Spleen (tissue), 11 donors: ENCODE measurements at regions not wholly inside any gene's neighbourhood (a gene's known extent, or its start where the extent isn't known, plus 50 kb on each side); places are given as distances from the start of the nearest gene placed in this dataset.

Source experiments
- DNase-seq: peaks from one replicate; pipeline ENCODE4 v3.0.0-alpha.2; 2020
- H3K27ac ChIP-seq, 8 donors: fragments of 200-600 bp; sonication (generic) in 7 of 8; 1 replicate in 4 of 8; 2 replicates in 4 of 8; pipeline versions ENCODE4 v1.5.0 to v1.8.0; 2016 to 2021; ENCODE audit warnings: inconsistent platforms in 4 of 8, mild to moderate bottlenecking in 4 of 8, moderate library complexity in 1 of 8
- H3K27me3 ChIP-seq, 7 donors: fragments of 200-600 bp; sonication (generic) in 6 of 7; replicated peaks in 1 of 7; 1 replicate in 4 of 7; 2 replicates in 3 of 7; pipeline versions ENCODE4 v1.5.0 to v1.8.0; 2016 to 2021; ENCODE audit warnings: inconsistent platforms in 3 of 7, mild to moderate bottlenecking in 1 of 7
- H3K36me3 ChIP-seq, 6 donors: fragments of 200-600 bp; sonication (generic) in 5 of 6; 1 replicate in 4 of 6; 2 replicates in 2 of 6; pipeline versions ENCODE4 v1.5.0 to v1.8.0; 2016 to 2021; ENCODE audit warnings: inconsistent platforms in 2 of 6
- H3K4me1 ChIP-seq, 6 donors: fragments of 200-600 bp; sonication (generic) in 5 of 6; 1 replicate in 3 of 6; 2 replicates in 3 of 6; pipeline versions ENCODE4 v1.5.0 to v1.8.0; 2016 to 2021; ENCODE audit warnings: inconsistent platforms in 3 of 6
- H3K4me3 ChIP-seq, 8 donors: fragments of 200-600 bp; sonication (generic) in 7 of 8; 1 replicate in 4 of 8; 2 replicates in 4 of 8; pipeline versions ENCODE4 v1.5.0 to v1.8.0; 2016 to 2021; ENCODE audit warnings: inconsistent platforms in 4 of 8, mild to moderate bottlenecking in 4 of 8, moderate library complexity in 2 of 8
- H3K9me3 ChIP-seq, 8 donors: fragments of 200-600 bp; sonication (generic) in 7 of 8; 1 replicate in 4 of 8; 2 replicates in 4 of 8; pipeline versions ENCODE4 v1.5.0 to v1.8.0; 2016 to 2021; ENCODE audit warnings: inconsistent platforms in 4 of 8
- CTCF ChIP-seq, 11 experiments: fragments of 200-600 bp in 7 of 11; fragments of 450-650 bp in 4 of 11; sonication (generic) in 4 of 11; IDR thresholded peaks in 8 of 11; conservative IDR thresholded peaks in 3 of 11; 1 replicate in 7 of 11; 2 replicates in 4 of 11; pipeline versions ENCODE4 v1.4.0 to v1.8.0; 2016 to 2021; ENCODE audit warnings: antibody characterized with exemption in 11 of 11, inconsistent platforms in 4 of 11, mild to moderate bottlenecking in 1 of 11
- POLR2A ChIP-seq, 3 donors: fragments of 450-650 bp; IDR thresholded peaks; one replicate each; pipeline ENCODE4 v1.5.1; 2017; ENCODE audit warnings: antibody characterized with exemption in 3 of 3, mild to moderate bottlenecking in 1 of 3
- POLR2AphosphoS5 ChIP-seq, 3 donors: sonication (generic); formaldehyde crosslinking; IDR thresholded peaks; one replicate each; pipeline ENCODE4 v1.5.1; 2017; ENCODE audit warnings: antibody characterized with exemption in 3 of 3
- WGBS, 5 donors: extraction: QIAGEN DNeasy Blood & Tissue Kit in 3 of 5; methylation state at CpG; one replicate each; pipeline versions ENCODE4 v1.1.5 to v1.1.7; 2013 to 2018; 5-methylcytosine and 5-hydroxymethylcytosine counted together
- intact Hi-C: fragments of 100-400 bp; cut with DNase I; formaldehyde crosslinking; loops from one replicate; pipeline ENCODE4 v1.15.0; 2023; ENCODE audit warnings: low total_unique reads
- donor health status: healthy with polysubstance abuse.
- donor health status: DM: no; HTN: no; CAD: no; lungs with moderate emphysema.
- donor health status: DM: no; HTN: no; CAD: no.
- donor health status: Bipolar disorder and iron deficiency.
- donor health status: healthy.
- donor health status: DM: no; HTN: no; CAD: no.
- donor health status: DM: yes; HTN: yes; CAD: no.

- no peak for DNase-seq
- Histone ChIP-seq H3K27me3 (no peaks in the 10 kb centered on the region), H3K27ac (no peak overlapping the region), H3K36me3 (no peaks in the 10 kb centered on the region), H3K9me3 (no peaks in the 10 kb centered on the region), H3K4me3 (no peak overlapping the region), H3K4me1 (no peaks in the 10 kb centered on the region)
- 71 to 89% (median 80%) methylated on average over 3 of the region's 3 CpGs for WGBS, 5 donors
- intact Hi-C loops = loop anchor here (10.0 kb wide), 1 partner anchor 148 kb away; no protein-coding TSS in a partner anchor
- TF ChIP-seq POLR2A (IDR thresholded peaks at IDR 0.05) (no peak), POLR2AphosphoS5 (IDR thresholded peaks at IDR 0.05) (no peak)
These were observed 142.2 kb upstream of the ZNF385D start for GRCh38 chr3:21893242-21893641.

- WGBS, 5 donors = 67 to 78% (median 72%) methylated on average over 3 of the region's 3 CpGs
- no peak for DNase-seq
- no peaks in the 10 kb centered on the region for H3K36me3 ChIP-seq
- intact Hi-C loops = loop anchor here (10.0 kb wide), 1 partner anchor 150 kb away; no protein-coding TSS in a partner anchor
- H3K27me3 ChIP-seq = no peaks in the 10 kb centered on the region
- no peak overlapping the region for H3K4me3 ChIP-seq
- no peaks in the 10 kb centered on the region for H3K4me1 ChIP-seq
- H3K9me3 ChIP-seq = no peaks in the 10 kb centered on the region
- no peak overlapping the region for H3K27ac ChIP-seq
- TF ChIP-seq POLR2AphosphoS5 (IDR thresholded peaks at IDR 0.05) (no peak), CTCF (IDR thresholded peaks at IDR 0.05 in 8 of 11, conservative IDR thresholded peaks at IDR 0.05 in 3 of 11) (peak in 8 of 11 experiments; percentile 12 to 60 (median 46))
These were observed 143.7 kb upstream of the ZNF385D start for GRCh38 chr3:21894459-21895340.

GRCh38 chr3:21898316-21898715 is 147.3 kb upstream of the ZNF385D start:
- TF ChIP-seq POLR2AphosphoS5 (IDR thresholded peaks at IDR 0.05) = no peak
- TF ChIP-seq POLR2A (IDR thresholded peaks at IDR 0.05) = no peak
- TF ChIP-seq CTCF (IDR thresholded peaks at IDR 0.05 in 8 of 11, conservative IDR thresholded peaks at IDR 0.05 in 3 of 11) = no peak
- Histone ChIP-seq H3K4me1 (no peaks in the 10 kb centered on the region), H3K27ac (no peak overlapping the region), H3K9me3 (no peaks in the 10 kb centered on the region), H3K4me3 (no peak overlapping the region), H3K27me3 (no peaks in the 10 kb centered on the region), H3K36me3 (no peaks in the 10 kb centered on the region)
- DNase-seq = no peak
- intact Hi-C loops = loop anchor here (10.0 kb wide), 1 partner anchor 154 kb away; no protein-coding TSS in a partner anchor

GRCh38 chr3:21901484-21901883 is 150.5 kb upstream of the ZNF385D start:
- H3K4me3 ChIP-seq = no peak overlapping the region
- no peak for DNase-seq
- no peak overlapping the region for H3K27ac ChIP-seq
- TF ChIP-seq POLR2A (IDR thresholded peaks at IDR 0.05) = no peak
- no peak for TF ChIP-seq POLR2AphosphoS5 (IDR thresholded peaks at IDR 0.05)
- no peak for TF ChIP-seq CTCF (IDR thresholded peaks at IDR 0.05 in 8 of 11, conservative IDR thresholded peaks at IDR 0.05 in 3 of 11)
- no peaks in the 10 kb centered on the region for H3K4me1 ChIP-seq
- intact Hi-C loops = no loop called here
- H3K9me3 ChIP-seq = no peaks in the 10 kb centered on the region
- 76 to 88% (median 79%) methylated on average over 4 of the region's 4 CpGs for WGBS, 5 donors
- H3K27me3 ChIP-seq = no peaks in the 10 kb centered on the region
- no peaks in the 10 kb centered on the region for H3K36me3 ChIP-seq
